Smooth muscle cell (in vitro differentiated cells): ENCODE measurements at regions not wholly inside any gene's neighbourhood (a gene's known extent, or its start where the extent isn't known, plus 50 kb on each side); places are given as distances from the start of the nearest gene placed in this dataset.
A peak's percentile ranks its signal among the peaks of the same experiment; 100 is the strongest.

Source experiments
- DNase-seq: peaks from one replicate; lab custom pipeline; 2025; ENCODE audit not compliant: unreplicated experiment; lab: John Stamatoyannopoulos, UW
- H2AFZ ChIP-seq: fragments of 200-600 bp; sonication (generic); 2 replicates; pipeline ENCODE4 v1.6.0; 2016; ENCODE audit warnings: antibody characterized with exemption, low read depth, mild to moderate bottlenecking
- H3F3A ChIP-seq: fragments of 200-600 bp; sonication (generic); 2 replicates; pipeline ENCODE4 v1.6.0; 2017; ENCODE audit warnings: antibody characterized with exemption, low read depth
- H3K27ac ChIP-seq: fragments of 200-600 bp; sonication (generic); 2 replicates; pipeline ENCODE4 v1.5.1; 2016; ENCODE audit warnings: low read depth, mild to moderate bottlenecking
- H3K27me3 ChIP-seq: fragments of 200-600 bp; sonication (generic); 2 replicates; pipeline ENCODE4 v1.6.1; 2016; ENCODE audit warnings: low read depth, mild to moderate bottlenecking
- H3K36me3 ChIP-seq: fragments of 200-600 bp; sonication (generic); 2 replicates; pipeline ENCODE4 v1.5.1; 2016; ENCODE audit warnings: low read depth
- H3K4me1 ChIP-seq: fragments of 200-600 bp; sonication (generic); 2 replicates; pipeline ENCODE4 v1.5.1; 2016; ENCODE audit warnings: low read depth
- H3K4me2 ChIP-seq: fragments of 200-600 bp; sonication (generic); 2 replicates; pipeline ENCODE4 v1.6.0; 2016; ENCODE audit warnings: mild to moderate bottlenecking
- H3K4me3 ChIP-seq: fragments of 200-600 bp; sonication (generic); 2 replicates; pipeline ENCODE4 v1.5.1; 2016; ENCODE audit warnings: mild to moderate bottlenecking
- H3K79me2 ChIP-seq: fragments of 200-600 bp; sonication (generic); 2 replicates; pipeline ENCODE4 v1.6.0; 2016; ENCODE audit warnings: low read depth, mild to moderate bottlenecking
- H3K9ac ChIP-seq: fragments of 200-600 bp; sonication (generic); 2 replicates; pipeline ENCODE4 v1.6.0; 2016; ENCODE audit warnings: low read depth
- H3K9me3 ChIP-seq: fragments of 200-600 bp; sonication (generic); replicated peaks from 2 replicates; pipeline ENCODE4 v1.5.1; 2016; ENCODE audit warnings: low read depth
- H4K20me1 ChIP-seq: fragments of 200-600 bp; sonication (generic); 2 replicates; pipeline ENCODE4 v1.6.0; 2016; ENCODE audit warnings: low read depth
- WGBS: methylation state at CpG from one replicate; pipeline ENCODE4 v1.1.7; 2016; ENCODE audit warnings: low lambda C conversion rate; 5-methylcytosine and 5-hydroxymethylcytosine counted together
- TF ChIP-seq, protein P1 (sequence below): fragments of 200-600 bp; sonication (generic); IDR thresholded peaks from 2 replicates; pipeline ENCODE4 v1.5.1; 2017; ENCODE audit warnings: borderline replicate concordance, mild to moderate bottlenecking, antibody characterized with exemption; ENCODE audit not compliant: insufficient read depth, poor library complexity, severe bottlenecking

- Histone ChIP-seq H3K4me3 (no peak overlapping the region), H3F3A (no peaks in the 10 kb centered on the region), H2AFZ (no peak overlapping the region), H3K79me2 (no peaks in the 10 kb centered on the region), H3K4me2 (no peak overlapping the region), H3K27me3 (no peaks in the 10 kb centered on the region), H3K9me3 (no peaks in the 10 kb centered on the region), H3K9ac (no peak overlapping the region), H3K27ac (no peak overlapping the region), H3K36me3 (no peaks in the 10 kb centered on the region), H3K4me1 (no peaks in the 10 kb centered on the region), H4K20me1 (no peaks in the 10 kb centered on the region)
- TF ChIP-seq, protein P1, sequence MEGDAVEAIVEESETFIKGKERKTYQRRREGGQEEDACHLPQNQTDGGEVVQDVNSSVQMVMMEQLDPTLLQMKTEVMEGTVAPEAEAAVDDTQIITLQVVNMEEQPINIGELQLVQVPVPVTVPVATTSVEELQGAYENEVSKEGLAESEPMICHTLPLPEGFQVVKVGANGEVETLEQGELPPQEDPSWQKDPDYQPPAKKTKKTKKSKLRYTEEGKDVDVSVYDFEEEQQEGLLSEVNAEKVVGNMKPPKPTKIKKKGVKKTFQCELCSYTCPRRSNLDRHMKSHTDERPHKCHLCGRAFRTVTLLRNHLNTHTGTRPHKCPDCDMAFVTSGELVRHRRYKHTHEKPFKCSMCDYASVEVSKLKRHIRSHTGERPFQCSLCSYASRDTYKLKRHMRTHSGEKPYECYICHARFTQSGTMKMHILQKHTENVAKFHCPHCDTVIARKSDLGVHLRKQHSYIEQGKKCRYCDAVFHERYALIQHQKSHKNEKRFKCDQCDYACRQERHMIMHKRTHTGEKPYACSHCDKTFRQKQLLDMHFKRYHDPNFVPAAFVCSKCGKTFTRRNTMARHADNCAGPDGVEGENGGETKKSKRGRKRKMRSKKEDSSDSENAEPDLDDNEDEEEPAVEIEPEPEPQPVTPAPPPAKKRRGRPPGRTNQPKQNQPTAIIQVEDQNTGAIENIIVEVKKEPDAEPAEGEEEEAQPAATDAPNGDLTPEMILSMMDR, result no peak
- WGBS, result 88% methylated on average over 5 of the region's 5 CpGs
- DNase-seq, result no peak
These were observed 88.5 kb downstream of the FBXO4 start for GRCh38 chr5:42013561-42013960.

DNA sequence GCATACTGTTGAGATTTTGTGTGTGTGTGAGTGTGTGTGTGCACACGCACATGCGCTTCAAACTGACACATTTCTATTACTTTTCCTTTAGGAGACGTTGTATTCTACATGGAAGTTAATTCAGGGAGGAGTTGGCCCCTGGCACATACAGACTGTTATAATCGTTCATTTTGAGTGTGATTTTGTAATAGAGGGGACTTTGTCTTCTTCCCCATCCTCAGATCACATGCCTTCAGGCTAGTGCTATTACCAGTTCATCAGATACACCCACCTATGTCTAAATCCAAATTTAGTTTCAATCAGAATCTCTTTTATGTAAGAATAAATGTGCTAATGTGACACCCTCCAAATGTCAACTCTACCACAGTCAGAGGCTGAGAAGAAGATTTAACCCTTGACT, 90.2 kb downstream of the FBXO4 start:
- WGBS, result 80% methylated on average over 4 of the region's 4 CpGs
- Histone ChIP-seq H4K20me1 (no peaks in the 10 kb centered on the region), H3K36me3 (no peaks in the 10 kb centered on the region), H3K79me2 (no peaks in the 10 kb centered on the region), H3K4me1 (no peaks in the 10 kb centered on the region), H3K27ac (no peak overlapping the region), H2AFZ (no peak overlapping the region), H3F3A (no peaks in the 10 kb centered on the region), H3K9me3 (no peaks in the 10 kb centered on the region), H3K4me3 (no peak overlapping the region), H3K9ac (no peak overlapping the region), H3K4me2 (peak overlapping the region; percentile 11), H3K27me3 (no peaks in the 10 kb centered on the region)
- TF ChIP-seq, protein P1, result no peak
- no peak for DNase-seq

DNA sequence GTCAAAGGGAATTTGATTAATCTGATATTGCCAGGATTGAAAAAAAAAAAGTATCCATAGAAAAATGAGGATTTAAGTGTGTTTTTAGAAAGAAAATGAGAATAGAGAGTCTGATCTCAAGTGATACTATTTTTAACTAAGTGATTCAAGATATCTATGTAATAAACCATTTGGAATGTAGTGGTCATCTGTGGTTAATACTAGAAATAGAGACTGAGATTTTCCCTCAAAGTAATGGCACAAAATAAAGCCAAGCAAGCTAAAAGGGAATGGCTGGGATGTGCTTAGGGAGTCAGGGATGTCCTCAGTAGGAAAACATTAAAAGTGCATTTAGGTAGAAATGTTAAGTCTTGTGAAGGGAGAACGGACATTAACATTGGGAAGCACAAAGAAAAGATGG, 90.6 kb downstream of the FBXO4 start:
- no peaks in the 10 kb centered on the region for H3F3A ChIP-seq
- no peak overlapping the region for H3K27ac ChIP-seq
- H3K27me3 ChIP-seq, result no peaks in the 10 kb centered on the region
- no peaks in the 10 kb centered on the region for H3K79me2 ChIP-seq
- H3K4me2 ChIP-seq, result peak overlapping the region; percentile 11
- WGBS, result 81% methylated on average over 1 of the region's 1 CpG
- no peak overlapping the region for H3K9ac ChIP-seq
- DNase-seq, result no peak
- H3K4me3 ChIP-seq, result no peak overlapping the region
- no peaks in the 10 kb centered on the region for H3K4me1 ChIP-seq
- no peaks in the 10 kb centered on the region for H3K36me3 ChIP-seq
- no peaks in the 10 kb centered on the region for H4K20me1 ChIP-seq
- TF ChIP-seq, protein P1, result no peak
- no peak overlapping the region for H2AFZ ChIP-seq
- no peaks in the 10 kb centered on the region for H3K9me3 ChIP-seq

DNA sequence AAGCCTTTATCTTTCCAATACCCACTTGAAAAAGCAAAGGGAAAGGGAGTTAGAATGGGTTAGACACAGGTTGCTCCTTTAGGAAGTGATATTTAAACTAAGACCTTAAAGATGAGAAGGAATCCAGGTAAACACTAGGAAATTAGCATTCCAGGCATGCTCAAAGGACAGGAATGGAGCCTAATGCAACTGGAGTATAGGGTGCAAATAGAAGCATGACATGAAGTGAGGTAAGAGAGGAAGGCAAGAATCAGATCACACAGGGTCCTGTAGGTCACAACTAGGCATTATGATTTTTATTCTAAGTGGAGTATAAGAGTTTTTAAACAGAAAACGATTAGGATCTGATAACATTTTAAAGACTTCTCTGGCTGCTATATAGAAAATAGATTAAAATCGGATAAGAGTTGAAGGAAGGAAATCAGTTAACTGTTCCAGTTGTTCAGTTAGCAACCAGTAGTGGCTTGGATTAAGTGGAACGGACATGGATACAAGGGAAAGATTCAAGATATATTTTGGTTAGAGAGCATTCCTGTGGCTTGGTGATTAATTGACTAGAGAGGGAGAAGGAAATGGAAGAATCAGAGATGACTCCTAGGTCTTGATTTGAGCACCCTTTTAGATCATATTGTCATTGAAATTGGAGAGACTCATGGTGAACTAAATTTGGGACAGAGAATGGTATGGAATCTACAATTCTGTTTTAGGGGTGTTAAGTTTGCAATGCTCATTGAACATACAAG, 95.9 kb downstream of the FBXO4 start:
- Histone ChIP-seq H3K27me3 (no peaks in the 10 kb centered on the region), H3K4me2 (peak overlapping the region; percentile 51), H3K27ac (peak overlapping the region; percentile 74), H3K4me1 (no peaks in the 10 kb centered on the region), H3K4me3 (no peak overlapping the region), H3K79me2 (no peaks in the 10 kb centered on the region), H4K20me1 (no peaks in the 10 kb centered on the region), H3K9me3 (no peaks in the 10 kb centered on the region), H3F3A (no peaks in the 10 kb centered on the region), H3K36me3 (no peaks in the 10 kb centered on the region), H3K9ac (no peak overlapping the region), H2AFZ (no peak overlapping the region)
- TF ChIP-seq, protein P1, result no peak
- no peak for DNase-seq
- 64% methylated on average over 3 of the region's 3 CpGs for WGBS
